Liver (tissue), 3 donors: ENCODE measurements at regions not wholly inside any gene's neighbourhood (a gene's known extent, or its start where the extent isn't known, plus 50 kb on each side); places are given as distances from the start of the nearest gene placed in this dataset.

ENCODE experiments used
- HNF4G ChIP-seq: IDR thresholded peaks from 2 replicates; pipeline ENCODE4 v1.6.1; 2016; ENCODE audit warnings: antibody characterized with exemption
- JUND ChIP-seq, 2 donors: IDR thresholded peaks; 2 replicates each; pipeline ENCODE4 v1.6.1; 2016; ENCODE audit warnings: antibody characterized with exemption in 2 of 2
- RAD21 ChIP-seq, 2 donors: IDR thresholded peaks; 2 replicates each; pipeline ENCODE4 v1.6.1; 2016; ENCODE audit warnings: antibody characterized with exemption in 2 of 2, mild to moderate bottlenecking in 2 of 2
- TF ChIP-seq, protein P1 (sequence below): fragments of 150-350 bp; IDR thresholded peaks from 2 replicates; pipeline ENCODE4 v1.5.1; 2017; ENCODE audit warnings: improper control_type of control experiment, low read depth, low read length; ENCODE audit not compliant: missing input control
- TF ChIP-seq, protein P2 (sequence below): IDR thresholded peaks from 2 replicates; pipeline ENCODE4 v1.6.1; 2016; ENCODE audit warnings: antibody characterized with exemption
- TF ChIP-seq, protein P3 (sequence below): IDR thresholded peaks from 2 replicates; pipeline ENCODE4 v1.6.1; 2016; ENCODE audit warnings: antibody characterized with exemption, mild to moderate bottlenecking
- TF ChIP-seq, protein P4 (sequence below): IDR thresholded peaks from 2 replicates; pipeline ENCODE4 v1.6.1; 2016; ENCODE audit warnings: antibody characterized with exemption
- donor health status: healthy.
- donor health status: healthy.

DNA sequence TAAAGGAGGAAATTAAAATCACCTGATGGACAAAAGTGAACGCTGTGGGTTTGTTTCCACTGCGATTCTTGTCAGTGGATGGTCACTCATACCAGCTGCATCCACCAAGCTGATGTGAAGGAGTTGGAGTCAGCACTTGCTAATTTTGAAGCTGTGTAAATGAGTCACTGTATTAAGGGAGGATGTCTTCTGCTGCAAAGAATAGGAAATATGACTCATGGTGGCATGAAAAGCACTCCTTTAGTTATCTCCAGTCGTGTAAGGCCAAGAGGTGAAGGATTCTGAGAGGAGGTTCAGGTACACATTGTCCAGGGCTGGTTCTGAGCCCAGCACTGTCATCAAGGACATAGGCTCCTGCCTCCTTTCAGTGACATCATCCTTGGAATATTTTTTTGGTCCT, 71.7 kb upstream of the SKOR2 start:
- TF ChIP-seq, protein P1, sequence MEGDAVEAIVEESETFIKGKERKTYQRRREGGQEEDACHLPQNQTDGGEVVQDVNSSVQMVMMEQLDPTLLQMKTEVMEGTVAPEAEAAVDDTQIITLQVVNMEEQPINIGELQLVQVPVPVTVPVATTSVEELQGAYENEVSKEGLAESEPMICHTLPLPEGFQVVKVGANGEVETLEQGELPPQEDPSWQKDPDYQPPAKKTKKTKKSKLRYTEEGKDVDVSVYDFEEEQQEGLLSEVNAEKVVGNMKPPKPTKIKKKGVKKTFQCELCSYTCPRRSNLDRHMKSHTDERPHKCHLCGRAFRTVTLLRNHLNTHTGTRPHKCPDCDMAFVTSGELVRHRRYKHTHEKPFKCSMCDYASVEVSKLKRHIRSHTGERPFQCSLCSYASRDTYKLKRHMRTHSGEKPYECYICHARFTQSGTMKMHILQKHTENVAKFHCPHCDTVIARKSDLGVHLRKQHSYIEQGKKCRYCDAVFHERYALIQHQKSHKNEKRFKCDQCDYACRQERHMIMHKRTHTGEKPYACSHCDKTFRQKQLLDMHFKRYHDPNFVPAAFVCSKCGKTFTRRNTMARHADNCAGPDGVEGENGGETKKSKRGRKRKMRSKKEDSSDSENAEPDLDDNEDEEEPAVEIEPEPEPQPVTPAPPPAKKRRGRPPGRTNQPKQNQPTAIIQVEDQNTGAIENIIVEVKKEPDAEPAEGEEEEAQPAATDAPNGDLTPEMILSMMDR, result no peak
- TF ChIP-seq, protein P2, sequence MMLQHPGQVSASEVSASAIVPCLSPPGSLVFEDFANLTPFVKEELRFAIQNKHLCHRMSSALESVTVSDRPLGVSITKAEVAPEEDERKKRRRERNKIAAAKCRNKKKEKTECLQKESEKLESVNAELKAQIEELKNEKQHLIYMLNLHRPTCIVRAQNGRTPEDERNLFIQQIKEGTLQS, result no peak
- TF ChIP-seq RAD21 (IDR thresholded peaks at IDR 0.05) (no peak), JUND (IDR thresholded peaks at IDR 0.05) (no peak), HNF4G (no peak)
- TF ChIP-seq, protein P3, sequence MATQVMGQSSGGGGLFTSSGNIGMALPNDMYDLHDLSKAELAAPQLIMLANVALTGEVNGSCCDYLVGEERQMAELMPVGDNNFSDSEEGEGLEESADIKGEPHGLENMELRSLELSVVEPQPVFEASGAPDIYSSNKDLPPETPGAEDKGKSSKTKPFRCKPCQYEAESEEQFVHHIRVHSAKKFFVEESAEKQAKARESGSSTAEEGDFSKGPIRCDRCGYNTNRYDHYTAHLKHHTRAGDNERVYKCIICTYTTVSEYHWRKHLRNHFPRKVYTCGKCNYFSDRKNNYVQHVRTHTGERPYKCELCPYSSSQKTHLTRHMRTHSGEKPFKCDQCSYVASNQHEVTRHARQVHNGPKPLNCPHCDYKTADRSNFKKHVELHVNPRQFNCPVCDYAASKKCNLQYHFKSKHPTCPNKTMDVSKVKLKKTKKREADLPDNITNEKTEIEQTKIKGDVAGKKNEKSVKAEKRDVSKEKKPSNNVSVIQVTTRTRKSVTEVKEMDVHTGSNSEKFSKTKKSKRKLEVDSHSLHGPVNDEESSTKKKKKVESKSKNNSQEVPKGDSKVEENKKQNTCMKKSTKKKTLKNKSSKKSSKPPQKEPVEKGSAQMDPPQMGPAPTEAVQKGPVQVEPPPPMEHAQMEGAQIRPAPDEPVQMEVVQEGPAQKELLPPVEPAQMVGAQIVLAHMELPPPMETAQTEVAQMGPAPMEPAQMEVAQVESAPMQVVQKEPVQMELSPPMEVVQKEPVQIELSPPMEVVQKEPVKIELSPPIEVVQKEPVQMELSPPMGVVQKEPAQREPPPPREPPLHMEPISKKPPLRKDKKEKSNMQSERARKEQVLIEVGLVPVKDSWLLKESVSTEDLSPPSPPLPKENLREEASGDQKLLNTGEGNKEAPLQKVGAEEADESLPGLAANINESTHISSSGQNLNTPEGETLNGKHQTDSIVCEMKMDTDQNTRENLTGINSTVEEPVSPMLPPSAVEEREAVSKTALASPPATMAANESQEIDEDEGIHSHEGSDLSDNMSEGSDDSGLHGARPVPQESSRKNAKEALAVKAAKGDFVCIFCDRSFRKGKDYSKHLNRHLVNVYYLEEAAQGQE, result no peak
- TF ChIP-seq, protein P4, sequence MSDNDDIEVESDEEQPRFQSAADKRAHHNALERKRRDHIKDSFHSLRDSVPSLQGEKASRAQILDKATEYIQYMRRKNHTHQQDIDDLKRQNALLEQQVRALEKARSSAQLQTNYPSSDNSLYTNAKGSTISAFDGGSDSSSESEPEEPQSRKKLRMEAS, result no peak
